ENCODE measurements at regions not wholly inside any gene's neighbourhood (a gene's known extent, or its start where the extent isn't known, plus 50 kb on each side); places are given as distances from the start of the nearest gene placed in this dataset.
A peak's percentile ranks its signal among the peaks of the same experiment; 100 is the strongest.

DNA sequence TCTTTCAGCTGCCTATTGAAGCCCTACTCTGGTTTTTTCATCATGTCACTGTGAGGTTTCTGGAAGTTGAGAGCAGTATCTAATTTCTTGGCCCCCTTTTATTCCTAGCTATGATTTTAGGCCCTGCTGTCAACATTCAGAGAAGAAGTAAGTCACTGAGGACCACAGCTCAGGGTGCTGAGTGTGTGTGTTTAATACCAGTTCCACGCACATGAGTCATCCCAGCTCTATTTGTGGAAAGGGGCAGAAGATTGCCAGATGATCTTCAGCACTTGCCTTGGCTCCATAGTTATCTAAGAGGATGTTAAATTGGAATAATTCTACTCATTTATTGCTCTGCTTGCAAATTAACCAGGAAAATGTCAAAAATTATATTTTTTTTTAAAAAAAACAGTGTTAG is 65.5 kb upstream of the SLC38A4 start:
- no peak overlapping the region for H3K18ac ChIP-seq (ENCODE audit: low read length)
- WGBS (ENCODE audit: extremely low coverage, insufficient coverage, insufficient read length): no CpG with 5 or more reads among the region's 1 CpG
- no peak overlapping the region for H2BK120ac ChIP-seq (ENCODE audit: insufficient read depth, low read length, poor library complexity)
- H3K36me3 ChIP-seq (ENCODE audit: control insufficient read depth in 1 of 2, insufficient read depth in 2 of 2, low read length in 2 of 2): no peaks in the 10 kb centered on the region
- no peaks in the 10 kb centered on the region for H3K9me3 ChIP-seq (ENCODE audit: insufficient read depth, low read depth, low read length)
- DNase-seq: no peak
- H2AFZ ChIP-seq (ENCODE audit: insufficient read depth, low read length, poor library complexity): no peak overlapping the region
- H3K4ac ChIP-seq (ENCODE audit: low read depth, low read length): no peak overlapping the region
- H2AK5ac ChIP-seq (ENCODE audit: low read length): no peak overlapping the region
- H4K91ac ChIP-seq (ENCODE audit: low read depth, low read length): no peak overlapping the region
- H2BK5ac ChIP-seq (ENCODE audit: low read depth, low read length, poor library complexity): no peak overlapping the region
- peaks cover 2% of the 10 kb centered on the region for H3K79me1 ChIP-seq (ENCODE audit: low read length)
- no peak overlapping the region for H3K14ac ChIP-seq (ENCODE audit: low read length)
- H3K23ac ChIP-seq (ENCODE audit: low read length): no peak overlapping the region
- no peak overlapping the region for H4K8ac ChIP-seq (ENCODE audit: low read depth, low read length)
- H3K4me3 ChIP-seq (ENCODE audit: low read depth, low read length): no peak overlapping the region
- peaks cover 0 to 4% of the 10 kb centered on the region in 2 experiments for H3K4me1 ChIP-seq (ENCODE audit: control insufficient read depth in 1 of 2, insufficient read depth in 2 of 2, low read length in 2 of 2)
- no peaks in the 10 kb centered on the region for H3K79me2 ChIP-seq (ENCODE audit: control insufficient read depth, insufficient read depth, low read length, poor library complexity)
- H3K9ac ChIP-seq (ENCODE audit: low read length): no peak overlapping the region
- no peaks in the 10 kb centered on the region for H3K27me3 ChIP-seq (ENCODE audit: insufficient read depth, low read length)
- H3K27ac ChIP-seq (ENCODE audit: low read depth, low read length): no peak overlapping the region
- no peak overlapping the region for H2BK12ac ChIP-seq (ENCODE audit: low read length)
- no peak overlapping the region for H4K12ac ChIP-seq (ENCODE audit: low read depth, low read length)
- no peak overlapping the region for H3K4me2 ChIP-seq (ENCODE audit: low read length)

GRCh38 chr12:46892034-46892705 is 66.4 kb upstream of the SLC38A4 start:
- Histone ChIP-seq H2AFZ (ENCODE audit: insufficient read depth, low read length, poor library complexity) (peak overlapping the region; percentile 23), H4K91ac (ENCODE audit: low read depth, low read length) (no peak overlapping the region), H4K12ac (ENCODE audit: low read depth, low read length) (no peak overlapping the region), H3K9ac (ENCODE audit: low read length) (no peak overlapping the region), H3K18ac (ENCODE audit: low read length) (no peak overlapping the region), H2BK5ac (ENCODE audit: low read depth, low read length, poor library complexity) (no peak overlapping the region), H2BK12ac (ENCODE audit: low read length) (no peak overlapping the region), H3K4ac (ENCODE audit: low read depth, low read length) (no peak overlapping the region), H3K4me2 (ENCODE audit: low read length) (no peak overlapping the region), H3K9me3 (ENCODE audit: insufficient read depth, low read depth, low read length) (no peaks in the 10 kb centered on the region), H2BK120ac (ENCODE audit: insufficient read depth, low read length, poor library complexity) (no peak overlapping the region), H3K14ac (ENCODE audit: low read length) (no peak overlapping the region), H4K8ac (ENCODE audit: low read depth, low read length) (no peak overlapping the region), H3K36me3 (ENCODE audit: control insufficient read depth in 1 of 2, insufficient read depth in 2 of 2, low read length in 2 of 2) (no peaks in the 10 kb centered on the region), H3K79me1 (ENCODE audit: low read length) (peaks cover 3% of the 10 kb centered on the region), H3K27ac (ENCODE audit: low read depth, low read length) (no peak overlapping the region), H3K4me1 (ENCODE audit: control insufficient read depth in 1 of 2, insufficient read depth in 2 of 2, low read length in 2 of 2) (no peaks in the 10 kb centered on the region), H3K4me3 (ENCODE audit: low read depth, low read length) (no peak overlapping the region), H3K23ac (ENCODE audit: low read length) (no peak overlapping the region), H2AK5ac (ENCODE audit: low read length) (peak overlapping the region; percentile 3), H3K79me2 (ENCODE audit: control insufficient read depth, insufficient read depth, low read length, poor library complexity) (no peaks in the 10 kb centered on the region), H3K27me3 (ENCODE audit: insufficient read depth, low read length) (no peaks in the 10 kb centered on the region)
- WGBS (ENCODE audit: extremely low coverage, insufficient coverage, insufficient read length): no CpG with 5 or more reads among the region's 11 CpGs
- DNase-seq: no peak

DNA sequence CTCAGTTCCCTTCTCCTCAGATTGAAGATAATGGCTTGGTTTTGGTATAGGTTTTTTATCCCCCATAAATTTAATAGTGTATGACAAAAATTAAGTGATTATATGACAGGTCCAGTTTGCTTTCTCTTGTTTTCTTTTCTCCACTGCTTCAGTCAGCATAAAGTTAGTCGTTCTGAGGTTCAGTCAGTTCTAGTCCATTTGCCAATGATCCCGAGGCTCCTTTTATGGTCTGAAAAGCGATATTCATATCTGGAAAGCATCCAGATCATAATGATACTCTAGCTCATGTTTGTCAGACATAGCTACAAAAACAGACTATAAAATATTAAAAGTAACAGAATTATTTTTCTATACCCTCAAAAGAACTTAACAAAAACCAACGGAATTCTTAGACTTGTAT is 67.1 kb upstream of the SLC38A4 start:
- H2BK12ac ChIP-seq (ENCODE audit: low read length): no peak overlapping the region
- no peak overlapping the region for H2BK5ac ChIP-seq (ENCODE audit: low read depth, low read length, poor library complexity)
- H3K36me3 ChIP-seq (ENCODE audit: control insufficient read depth in 1 of 2, insufficient read depth in 2 of 2, low read length in 2 of 2): no peaks in the 10 kb centered on the region
- H4K91ac ChIP-seq (ENCODE audit: low read depth, low read length): no peak overlapping the region
- no peak overlapping the region for H2BK120ac ChIP-seq (ENCODE audit: insufficient read depth, low read length, poor library complexity)
- no peaks in the 10 kb centered on the region for H3K4me1 ChIP-seq (ENCODE audit: control insufficient read depth in 1 of 2, insufficient read depth in 2 of 2, low read length in 2 of 2)
- H3K14ac ChIP-seq (ENCODE audit: low read length): no peak overlapping the region
- H4K12ac ChIP-seq (ENCODE audit: low read depth, low read length): no peak overlapping the region
- no peak overlapping the region for H3K9ac ChIP-seq (ENCODE audit: low read length)
- H3K27me3 ChIP-seq (ENCODE audit: insufficient read depth, low read length): no peaks in the 10 kb centered on the region
- H3K4me2 ChIP-seq (ENCODE audit: low read length): no peak overlapping the region
- no peaks in the 10 kb centered on the region for H3K9me3 ChIP-seq (ENCODE audit: insufficient read depth, low read depth, low read length)
- no peak overlapping the region for H2AK5ac ChIP-seq (ENCODE audit: low read length)
- no peak overlapping the region for H3K27ac ChIP-seq (ENCODE audit: low read depth, low read length)
- no peak overlapping the region for H3K4me3 ChIP-seq (ENCODE audit: low read depth, low read length)
- DNase-seq: no peak
- no peak overlapping the region for H3K18ac ChIP-seq (ENCODE audit: low read length)
- no peak overlapping the region for H4K8ac ChIP-seq (ENCODE audit: low read depth, low read length)
- H3K79me2 ChIP-seq (ENCODE audit: control insufficient read depth, insufficient read depth, low read length, poor library complexity): no peaks in the 10 kb centered on the region
- WGBS (ENCODE audit: extremely low coverage, insufficient coverage, insufficient read length): no CpG with 5 or more reads among the region's 4 CpGs
- H3K23ac ChIP-seq (ENCODE audit: low read length): no peak overlapping the region
- no peak overlapping the region for H3K4ac ChIP-seq (ENCODE audit: low read depth, low read length)
- peaks cover 5% of the 10 kb centered on the region for H3K79me1 ChIP-seq (ENCODE audit: low read length)
- no peak overlapping the region for H2AFZ ChIP-seq (ENCODE audit: insufficient read depth, low read length, poor library complexity)

DNA sequence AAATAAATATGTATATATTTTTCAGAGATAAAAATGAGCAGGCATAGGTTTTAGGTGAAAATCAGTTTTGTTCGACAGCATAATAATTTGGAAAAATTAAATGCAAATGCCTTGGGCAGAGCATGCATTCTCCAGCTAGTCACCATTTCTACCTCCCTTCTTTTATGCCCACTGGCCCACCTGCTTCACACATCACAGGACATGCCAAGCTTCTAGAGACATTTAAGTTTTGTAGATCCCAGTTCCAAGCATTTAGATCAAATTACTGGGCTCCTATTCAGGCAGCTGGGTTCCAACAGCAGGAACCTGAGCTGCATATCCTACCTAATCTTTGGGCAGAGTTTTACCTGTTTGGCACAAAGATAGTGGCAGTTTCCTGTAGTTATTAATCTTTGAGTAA is 67.6 kb upstream of the SLC38A4 start:
- no peak overlapping the region for H3K18ac ChIP-seq (ENCODE audit: low read length)
- no peak overlapping the region for H3K4me3 ChIP-seq (ENCODE audit: low read depth, low read length)
- no peaks in the 10 kb centered on the region for H3K27me3 ChIP-seq (ENCODE audit: insufficient read depth, low read length)
- no peak overlapping the region for H2AFZ ChIP-seq (ENCODE audit: insufficient read depth, low read length, poor library complexity)
- H4K91ac ChIP-seq (ENCODE audit: low read depth, low read length): no peak overlapping the region
- no peaks in the 10 kb centered on the region for H3K9me3 ChIP-seq (ENCODE audit: insufficient read depth, low read depth, low read length)
- no peaks in the 10 kb centered on the region for H3K4me1 ChIP-seq (ENCODE audit: control insufficient read depth in 1 of 2, insufficient read depth in 2 of 2, low read length in 2 of 2)
- no peak overlapping the region for H3K4me2 ChIP-seq (ENCODE audit: low read length)
- no peak overlapping the region for H3K4ac ChIP-seq (ENCODE audit: low read depth, low read length)
- H3K9ac ChIP-seq (ENCODE audit: low read length): no peak overlapping the region
- H3K79me1 ChIP-seq (ENCODE audit: low read length): peaks cover 5% of the 10 kb centered on the region
- H2BK120ac ChIP-seq (ENCODE audit: insufficient read depth, low read length, poor library complexity): no peak overlapping the region
- H4K12ac ChIP-seq (ENCODE audit: low read depth, low read length): no peak overlapping the region
- no peaks in the 10 kb centered on the region for H3K79me2 ChIP-seq (ENCODE audit: control insufficient read depth, insufficient read depth, low read length, poor library complexity)
- peak overlapping the region; percentile 3 for H2BK12ac ChIP-seq (ENCODE audit: low read length)
- H3K27ac ChIP-seq (ENCODE audit: low read depth, low read length): no peak overlapping the region
- no peak overlapping the region for H2AK5ac ChIP-seq (ENCODE audit: low read length)
- H2BK5ac ChIP-seq (ENCODE audit: low read depth, low read length, poor library complexity): no peak overlapping the region
- no peaks in the 10 kb centered on the region for H3K36me3 ChIP-seq (ENCODE audit: control insufficient read depth in 1 of 2, insufficient read depth in 2 of 2, low read length in 2 of 2)
- no peak overlapping the region for H3K14ac ChIP-seq (ENCODE audit: low read length)
- no peak overlapping the region for H3K23ac ChIP-seq (ENCODE audit: low read length)
- H4K8ac ChIP-seq (ENCODE audit: low read depth, low read length): no peak overlapping the region
- no CpG with 5 or more reads among the region's 1 CpG for WGBS (ENCODE audit: extremely low coverage, insufficient coverage, insufficient read length)
- no peak for DNase-seq
